ENCODE measurements at regions not wholly inside any gene's neighbourhood (a gene's known extent, or its start where the extent isn't known, plus 50 kb on each side); places are given as distances from the start of the nearest gene placed in this dataset.
"Not testable (repeated sequence)": the region's sequence is repeated elsewhere in the genome, so short reads cannot be mapped to it uniquely, and the experiment has no call there.

GRCh38 chr16:59590845-59591244, 856.7 kb upstream of the GOT2 start:
- peaks cover 3% of the 10 kb centered on the region for H3K4me1 Mint-ChIP-seq
- H3K9me3 Mint-ChIP-seq, result peaks cover 3% of the 10 kb centered on the region
- H3K27me3 Mint-ChIP-seq, result no peaks in the 10 kb centered on the region
- DNase-seq (ENCODE audit: low spot score in 2 of 2), result no peak
- no peak overlapping the region for H3K27ac Mint-ChIP-seq
- no peak for ATAC-seq (ENCODE audit: low read depth)
- H3K4me3 Mint-ChIP-seq, result no peak overlapping the region
- no peaks in the 10 kb centered on the region for H3K36me3 Mint-ChIP-seq

- no peak for DNase-seq (ENCODE audit: low spot score in 2 of 2)
- Mint-ChIP-seq H3K36me3 (no peaks in the 10 kb centered on the region), H3K9me3 (no peaks in the 10 kb centered on the region), H3K27me3 (no peaks in the 10 kb centered on the region), H3K4me1 (no peaks in the 10 kb centered on the region), H3K4me3 (no peak overlapping the region), H3K27ac (no peak overlapping the region)
- ATAC-seq (ENCODE audit: low read depth), result no peak
These were observed 852.2 kb upstream of the GOT2 start for GRCh38 chr16:59586331-59586730.

GRCh38 chr16:59574296-59574695, 840.2 kb upstream of the GOT2 start:
- peaks cover 8% of the 10 kb centered on the region for H3K9me3 Mint-ChIP-seq
- no peak for ATAC-seq (ENCODE audit: low read depth)
- no peak overlapping the region for H3K4me3 Mint-ChIP-seq
- H3K36me3 Mint-ChIP-seq, result no peaks in the 10 kb centered on the region
- no peak for DNase-seq (ENCODE audit: low spot score in 2 of 2)
- H3K4me1 Mint-ChIP-seq, result no peaks in the 10 kb centered on the region
- no peaks in the 10 kb centered on the region for H3K27me3 Mint-ChIP-seq
- no peak overlapping the region for H3K27ac Mint-ChIP-seq

- no peaks in the 10 kb centered on the region for H3K4me1 Mint-ChIP-seq
- ATAC-seq (ENCODE audit: low read depth), result no peak
- no peak for DNase-seq (ENCODE audit: low spot score in 2 of 2)
- no peak overlapping the region for H3K4me3 Mint-ChIP-seq
- peaks cover 6% of the 10 kb centered on the region for H3K9me3 Mint-ChIP-seq
- no peaks in the 10 kb centered on the region for H3K27me3 Mint-ChIP-seq
- no peaks in the 10 kb centered on the region for H3K36me3 Mint-ChIP-seq
- no peak overlapping the region for H3K27ac Mint-ChIP-seq
These were observed 839.6 kb upstream of the GOT2 start for GRCh38 chr16:59573528-59574271.

- Mint-ChIP-seq H3K36me3 (no peaks in the 10 kb centered on the region), H3K27me3 (no peaks in the 10 kb centered on the region), H3K4me3 (no peak overlapping the region), H3K27ac (no peak overlapping the region), H3K4me1 (no peaks in the 10 kb centered on the region), H3K9me3 (peaks cover 2% of the 10 kb centered on the region)
- ATAC-seq (ENCODE audit: low read depth), result no peak
- no peak for DNase-seq (ENCODE audit: low spot score in 2 of 2)
These were observed 833.4 kb upstream of the GOT2 start for GRCh38 chr16:59567496-59567895.

- ATAC-seq (ENCODE audit: low read depth) (no peak), DNase-seq (ENCODE audit: low spot score in 2 of 2) (no peak)
- Mint-ChIP-seq H3K9me3 (peaks cover 2% of the 10 kb centered on the region), H3K27me3 (no peaks in the 10 kb centered on the region), H3K4me1 (no peaks in the 10 kb centered on the region), H3K27ac (no peak overlapping the region), H3K36me3 (no peaks in the 10 kb centered on the region), H3K4me3 (no peak overlapping the region)
These were observed 832.3 kb upstream of the GOT2 start for GRCh38 chr16:59566446-59566845.

- no peaks in the 10 kb centered on the region for H3K27me3 Mint-ChIP-seq
- H3K4me3 Mint-ChIP-seq, result no peak overlapping the region
- no peaks in the 10 kb centered on the region for H3K36me3 Mint-ChIP-seq
- no peak overlapping the region for H3K27ac Mint-ChIP-seq
- DNase-seq (ENCODE audit: low spot score in 2 of 2), result no peak
- H3K9me3 Mint-ChIP-seq, result peaks cover 2% of the 10 kb centered on the region
- no peaks in the 10 kb centered on the region for H3K4me1 Mint-ChIP-seq
- ATAC-seq (ENCODE audit: low read depth), result no peak
These were observed 824.6 kb upstream of the GOT2 start for GRCh38 chr16:59558679-59559078.

GRCh38 chr16:59552164-59552563, 818.0 kb upstream of the GOT2 start:
- H3K27ac Mint-ChIP-seq, result no peak overlapping the region
- H3K27me3 Mint-ChIP-seq, result no peaks in the 10 kb centered on the region
- DNase-seq (ENCODE audit: low spot score in 2 of 2), result no peak
- no peak for ATAC-seq (ENCODE audit: low read depth)
- no peak overlapping the region for H3K4me3 Mint-ChIP-seq
- no peaks in the 10 kb centered on the region for H3K4me1 Mint-ChIP-seq
- peaks cover 11% of the 10 kb centered on the region for H3K9me3 Mint-ChIP-seq
- H3K36me3 Mint-ChIP-seq, result no peaks in the 10 kb centered on the region

- no peak for ATAC-seq (ENCODE audit: low read depth)
- no peak overlapping the region for H3K27ac Mint-ChIP-seq
- no peaks in the 10 kb centered on the region for H3K27me3 Mint-ChIP-seq
- peaks cover 6% of the 10 kb centered on the region for H3K9me3 Mint-ChIP-seq
- DNase-seq (ENCODE audit: low spot score in 2 of 2), result no peak
- H3K4me1 Mint-ChIP-seq, result no peaks in the 10 kb centered on the region
- no peak overlapping the region for H3K4me3 Mint-ChIP-seq
- no peaks in the 10 kb centered on the region for H3K36me3 Mint-ChIP-seq
These were observed 811.6 kb upstream of the GOT2 start for GRCh38 chr16:59545721-59546120.

- no peak for ATAC-seq (ENCODE audit: low read depth)
- no peaks in the 10 kb centered on the region for H3K4me1 Mint-ChIP-seq
- H3K4me3 Mint-ChIP-seq, result no peak overlapping the region
- no peaks in the 10 kb centered on the region for H3K27me3 Mint-ChIP-seq
- no peaks in the 10 kb centered on the region for H3K36me3 Mint-ChIP-seq
- no peak for DNase-seq (ENCODE audit: low spot score in 2 of 2)
- no peak overlapping the region for H3K27ac Mint-ChIP-seq
- peaks cover 6% of the 10 kb centered on the region for H3K9me3 Mint-ChIP-seq
These were observed 809.5 kb upstream of the GOT2 start for GRCh38 chr16:59543641-59544040.

- no peaks in the 10 kb centered on the region for H3K27me3 Mint-ChIP-seq
- no peak overlapping the region for H3K4me3 Mint-ChIP-seq
- ATAC-seq (ENCODE audit: low read depth) (no peak), DNase-seq (ENCODE audit: low spot score in 2 of 2) (no peak)
- H3K36me3 Mint-ChIP-seq, result no peaks in the 10 kb centered on the region
- no peaks in the 10 kb centered on the region for H3K4me1 Mint-ChIP-seq
- no peak overlapping the region for H3K27ac Mint-ChIP-seq
- peaks cover 4% of the 10 kb centered on the region for H3K9me3 Mint-ChIP-seq
These were observed 806.5 kb upstream of the GOT2 start for GRCh38 chr16:59540621-59541020.

GRCh38 chr16:59535298-59535697, 801.2 kb upstream of the GOT2 start:
- no peak for ATAC-seq (ENCODE audit: low read depth)
- H3K27ac Mint-ChIP-seq, result no peak overlapping the region
- H3K9me3 Mint-ChIP-seq, result peaks cover 6% of the 10 kb centered on the region
- no peak overlapping the region for H3K4me3 Mint-ChIP-seq
- H3K4me1 Mint-ChIP-seq, result no peaks in the 10 kb centered on the region
- H3K27me3 Mint-ChIP-seq, result no peaks in the 10 kb centered on the region
- no peaks in the 10 kb centered on the region for H3K36me3 Mint-ChIP-seq
- no peak for DNase-seq (ENCODE audit: low spot score in 2 of 2)

- Mint-ChIP-seq H3K9me3 (no peaks in the 10 kb centered on the region), H3K4me3 (no peak overlapping the region), H3K36me3 (no peaks in the 10 kb centered on the region), H3K27me3 (no peaks in the 10 kb centered on the region), H3K4me1 (no peaks in the 10 kb centered on the region), H3K27ac (no peak overlapping the region)
- DNase-seq (ENCODE audit: low spot score in 2 of 2), result no peak
- no peak for ATAC-seq (ENCODE audit: low read depth)
These were observed 793.3 kb upstream of the GOT2 start for GRCh38 chr16:59527206-59527997.

GRCh38 chr16:59522826-59523225, 788.7 kb upstream of the GOT2 start:
- Mint-ChIP-seq H3K27ac (no peak overlapping the region), H3K9me3 (peaks cover 18% of the 10 kb centered on the region), H3K36me3 (no peaks in the 10 kb centered on the region), H3K4me3 (no peak overlapping the region), H3K4me1 (no peaks in the 10 kb centered on the region), H3K27me3 (peaks cover 1% of the 10 kb centered on the region)
- ATAC-seq (ENCODE audit: low read depth) (no peak), DNase-seq (ENCODE audit: low spot score in 2 of 2) (no peak)

GRCh38 chr16:59518721-59519120, 784.6 kb upstream of the GOT2 start:
- H3K9me3 Mint-ChIP-seq, result peaks cover 31% of the 10 kb centered on the region
- not testable (repeated sequence) for H3K4me1 Mint-ChIP-seq; DNase-seq (ENCODE audit: low spot score in 2 of 2); H3K27ac Mint-ChIP-seq; ATAC-seq (ENCODE audit: low read depth); H3K4me3 Mint-ChIP-seq; H3K27me3 Mint-ChIP-seq; H3K36me3 Mint-ChIP-seq

Data from memory B cell (primary cell).